OCI-LY7 (cell line): ENCODE measurements at regions not wholly inside any gene's neighbourhood (a gene's known extent, or its start where the extent isn't known, plus 50 kb on each side); places are given as distances from the start of the nearest gene placed in this dataset.

Experiments
- BruUV-seq: library from RNA; stranded (reverse); fragments of 400-500 nt; replicated peaks from 2 replicates; lab custom pipeline; 2021; lab: Mats Ljungman, UMichigan
- CTCF ChIA-PET: fragments of 300-600 bp; sonication (Branson Sonifier 250); formaldehyde crosslinking; loops from one replicate; lab custom pipeline; 2022; ENCODE audit warnings: antibody characterized with exemption; ENCODE audit not compliant: unreplicated experiment; lab: Charles Lee
- POLR2A ChIA-PET: fragments of 300-600 bp; sonication (Branson Sonifier 250); formaldehyde crosslinking; loops from one replicate; lab custom pipeline; 2022; ENCODE audit warnings: antibody characterized with exemption; lab: Charles Lee
- DNase-seq: peaks from one replicate; pipeline ENCODE4 v3.0.0-alpha.2; 2015; ENCODE audit warnings: low spot score
- H2AFZ ChIP-seq: fragments of 200-600 bp; sonication (generic), shearing (Covaris generic); 2 replicates; pipeline ENCODE4 v1.6.1; 2014; ENCODE audit warnings: mild to moderate bottlenecking, antibody characterized with exemption, low read length, moderate library complexity
- H3K27ac ChIP-seq: fragments of 200-600 bp; sonication (generic); 2 replicates; pipeline ENCODE4 v1.5.1; 2014; ENCODE audit warnings: mixed run types, low read depth, mild to moderate bottlenecking, moderate library complexity, low read length, inconsistent platforms; ENCODE audit not compliant: poor library complexity, severe bottlenecking
- H3K36me3 ChIP-seq: fragments of 200-600 bp; sonication (generic); 2 replicates; pipeline ENCODE4 v1.6.1; 2014; ENCODE audit warnings: mild to moderate bottlenecking, antibody characterized with exemption, low read length, moderate library complexity, mixed read lengths; ENCODE audit not compliant: insufficient read depth
- H3K4me1 ChIP-seq: fragments of 200-600 bp; sonication (generic); 2 replicates; pipeline ENCODE4 v1.5.1; 2014; ENCODE audit warnings: mild to moderate bottlenecking, low read length; ENCODE audit not compliant: insufficient read depth, poor library complexity, severe bottlenecking
- H3K4me2 ChIP-seq: fragments of 200-600 bp; sonication (generic); 2 replicates; pipeline ENCODE4 v1.6.1; 2014; ENCODE audit warnings: mild to moderate bottlenecking, low read length
- H3K4me3 ChIP-seq: fragments of 200-600 bp; sonication (generic); 2 replicates; pipeline ENCODE4 v1.5.1; 2014; ENCODE audit warnings: mild to moderate bottlenecking, low read depth, low read length; ENCODE audit not compliant: poor library complexity, severe bottlenecking
- H3K79me2 ChIP-seq: fragments of 200-600 bp; sonication (generic); 2 replicates; pipeline ENCODE4 v1.6.1; 2016; ENCODE audit warnings: low read depth, mild to moderate bottlenecking, low read length, moderate library complexity, mixed read lengths; ENCODE audit not compliant: insufficient read depth
- H3K9me2 ChIP-seq: fragments of 200-600 bp; sonication (generic); 2 replicates; pipeline ENCODE4 v1.6.1; 2016; ENCODE audit warnings: mild to moderate bottlenecking, low read length, mixed read lengths; ENCODE audit not compliant: insufficient read depth
- H3K9me3 ChIP-seq: fragments of 200-600 bp; sonication (generic); 2 replicates; pipeline ENCODE4 v1.6.1; 2014; ENCODE audit warnings: mild to moderate bottlenecking, mixed run types, low read length, mixed read lengths
- H4K20me1 ChIP-seq: fragments of 200-600 bp; sonication (generic); 2 replicates; pipeline ENCODE4 v1.6.1; 2014; ENCODE audit warnings: mild to moderate bottlenecking, antibody characterized with exemption, low read length, moderate library complexity, mixed read lengths; ENCODE audit not compliant: insufficient read depth
- EZH2phosphoT487 ChIP-seq: fragments of 200-600 bp; sonication (generic); IDR thresholded peaks from 2 replicates; pipeline ENCODE4 v1.6.1; 2018; ENCODE audit warnings: low read depth, borderline replicate concordance, mild to moderate bottlenecking, mixed run types, antibody characterized with exemption, low read length, moderate library complexity, mixed read lengths
- intact Hi-C: fragments of 100-400 bp; cut with micrococcal nuclease; formaldehyde crosslinking; loops from one replicate; pipeline ENCODE4 v1.10.0; 2022; ENCODE audit not compliant: unreplicated experiment
- TF ChIP-seq, protein P1 (sequence below): fragments of 200-600 bp; sonication (generic); conservative IDR thresholded peaks from 2 replicates; pipeline ENCODE4 v1.5.1; 2014; ENCODE audit warnings: mild to moderate bottlenecking, antibody characterized with exemption, low read length, moderate library complexity, mixed read lengths

DNA sequence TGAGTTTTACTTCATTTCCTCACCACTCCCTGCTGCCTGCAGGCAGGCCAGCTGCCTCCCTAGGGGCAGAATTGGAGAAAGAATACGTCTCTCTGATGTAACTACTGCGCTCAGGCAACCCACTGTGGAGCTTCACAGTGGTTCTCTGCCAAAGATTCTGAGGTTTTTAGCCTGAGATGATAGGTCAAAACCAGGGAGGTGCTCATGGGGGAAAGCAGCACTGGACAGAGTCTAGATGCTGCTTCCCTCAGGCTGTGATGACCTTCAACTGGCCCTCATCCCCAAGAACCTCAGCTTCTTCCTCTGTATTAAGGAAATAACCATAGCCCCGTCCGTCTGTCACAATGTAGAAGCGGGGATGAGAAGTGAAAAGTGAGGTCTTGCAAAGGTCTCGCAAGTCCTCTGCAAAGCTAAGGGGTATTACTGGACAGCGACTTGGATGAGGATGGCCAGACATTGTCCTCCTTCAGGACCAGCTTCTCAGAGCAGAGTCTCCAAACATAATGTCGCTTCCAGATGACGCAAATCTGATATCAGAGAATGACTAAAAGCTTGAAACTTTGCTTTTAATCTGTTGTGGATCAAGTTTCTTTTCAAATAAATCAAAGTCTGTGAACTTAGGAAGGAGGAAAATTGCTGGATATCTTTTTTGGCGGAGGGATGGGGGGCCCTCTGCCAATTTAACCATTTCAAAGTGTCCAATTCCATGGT lies 65.9 kb upstream of the ATP5PO start:
- H3K79me2 ChIP-seq = no peaks in the 10 kb centered on the region
- CTCF ChIA-PET = no interaction called here
- DNase-seq = no peak
- no peak overlapping the region for H2AFZ ChIP-seq
- no peaks in the 10 kb centered on the region for H3K36me3 ChIP-seq
- POLR2A ChIA-PET = no interaction called here
- H3K27ac ChIP-seq = no peak overlapping the region
- no peaks in the 10 kb centered on the region for H3K9me2 ChIP-seq
- H3K4me2 ChIP-seq = no peak overlapping the region
- intact Hi-C loops = no loop called here
- H4K20me1 ChIP-seq = no peaks in the 10 kb centered on the region
- no peak for TF ChIP-seq EZH2phosphoT487
- TF ChIP-seq, protein P1, sequence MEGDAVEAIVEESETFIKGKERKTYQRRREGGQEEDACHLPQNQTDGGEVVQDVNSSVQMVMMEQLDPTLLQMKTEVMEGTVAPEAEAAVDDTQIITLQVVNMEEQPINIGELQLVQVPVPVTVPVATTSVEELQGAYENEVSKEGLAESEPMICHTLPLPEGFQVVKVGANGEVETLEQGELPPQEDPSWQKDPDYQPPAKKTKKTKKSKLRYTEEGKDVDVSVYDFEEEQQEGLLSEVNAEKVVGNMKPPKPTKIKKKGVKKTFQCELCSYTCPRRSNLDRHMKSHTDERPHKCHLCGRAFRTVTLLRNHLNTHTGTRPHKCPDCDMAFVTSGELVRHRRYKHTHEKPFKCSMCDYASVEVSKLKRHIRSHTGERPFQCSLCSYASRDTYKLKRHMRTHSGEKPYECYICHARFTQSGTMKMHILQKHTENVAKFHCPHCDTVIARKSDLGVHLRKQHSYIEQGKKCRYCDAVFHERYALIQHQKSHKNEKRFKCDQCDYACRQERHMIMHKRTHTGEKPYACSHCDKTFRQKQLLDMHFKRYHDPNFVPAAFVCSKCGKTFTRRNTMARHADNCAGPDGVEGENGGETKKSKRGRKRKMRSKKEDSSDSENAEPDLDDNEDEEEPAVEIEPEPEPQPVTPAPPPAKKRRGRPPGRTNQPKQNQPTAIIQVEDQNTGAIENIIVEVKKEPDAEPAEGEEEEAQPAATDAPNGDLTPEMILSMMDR = no peak
- no TSS peak for BruUV-seq
- H3K4me1 ChIP-seq = peaks cover 15% of the 10 kb centered on the region
- no peak overlapping the region for H3K4me3 ChIP-seq
- no peaks in the 10 kb centered on the region for H3K9me3 ChIP-seq

DNA sequence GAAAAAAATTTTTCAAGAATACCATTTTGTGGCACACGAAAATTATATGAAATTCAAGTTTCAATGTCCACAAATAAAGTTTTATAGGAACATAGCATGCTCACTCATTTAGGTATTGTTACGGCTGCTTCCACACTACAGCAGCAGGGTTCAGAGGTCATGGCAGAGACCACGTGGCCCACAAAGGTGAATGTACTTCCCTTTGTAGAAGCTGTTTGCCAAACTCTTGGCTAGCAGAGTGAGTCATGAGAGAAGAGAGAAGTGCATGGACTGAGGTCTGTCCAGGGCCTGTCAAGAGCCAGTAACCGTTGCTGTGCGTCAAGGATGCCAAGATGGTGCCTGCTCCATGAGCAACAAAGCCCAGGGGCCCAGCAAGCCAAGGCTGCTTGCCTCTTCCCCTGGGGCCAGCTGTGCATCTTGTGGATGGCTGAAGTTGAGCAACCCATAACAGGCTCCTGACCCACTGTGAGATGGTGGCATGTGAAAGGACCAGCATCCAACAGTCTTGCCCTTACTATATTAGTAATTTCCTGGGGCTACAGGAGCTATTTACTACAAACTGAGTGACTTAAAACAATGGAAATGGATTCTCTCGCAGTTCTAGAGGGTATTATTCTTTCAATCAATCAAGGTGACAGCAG lies 64.8 kb upstream of the ATP5PO start:
- BruUV-seq = no TSS peak
- ChIA-PET CTCF (no interaction called here), POLR2A (interaction anchor here (0.9 to 1.0 kb wide), 2 partner anchors 16 to 38 kb away, joined by 3 read pairs; no protein-coding TSS in a partner anchor)
- Histone ChIP-seq H3K4me1 (peaks cover 26% of the 10 kb centered on the region), H2AFZ (no peak overlapping the region), H3K9me2 (no peaks in the 10 kb centered on the region), H3K27ac (no peak overlapping the region), H3K4me3 (no peak overlapping the region), H3K9me3 (no peaks in the 10 kb centered on the region), H3K4me2 (no peak overlapping the region), H3K36me3 (no peaks in the 10 kb centered on the region), H4K20me1 (no peaks in the 10 kb centered on the region), H3K79me2 (no peaks in the 10 kb centered on the region)
- no peak for DNase-seq
- intact Hi-C loops = no loop called here
- TF ChIP-seq, protein P1 = no peak
- TF ChIP-seq EZH2phosphoT487 = no peak

DNA sequence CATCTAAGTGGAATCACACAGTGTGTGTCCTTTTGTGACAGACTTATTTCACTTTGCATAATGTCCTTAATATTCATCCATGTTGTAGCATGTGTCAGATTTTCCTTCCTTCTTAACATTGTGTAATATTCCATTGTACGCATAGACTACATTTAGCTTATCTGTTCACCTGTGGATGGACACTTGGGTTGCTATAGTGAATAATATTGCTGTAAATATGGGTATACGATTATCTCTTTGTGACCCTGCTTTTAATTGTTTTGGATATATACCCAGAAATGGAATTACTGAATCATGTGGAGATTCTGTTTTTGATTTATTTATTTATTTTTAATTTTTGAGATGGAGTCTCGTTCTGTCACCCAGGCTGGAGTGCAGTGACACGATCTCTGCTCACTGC lies 63.0 kb upstream of the ATP5PO start:
- H4K20me1 ChIP-seq = no peaks in the 10 kb centered on the region
- BruUV-seq = no TSS peak
- H3K36me3 ChIP-seq = no peaks in the 10 kb centered on the region
- H3K4me1 ChIP-seq = peaks cover 32% of the 10 kb centered on the region
- no peaks in the 10 kb centered on the region for H3K79me2 ChIP-seq
- intact Hi-C loops = no loop called here
- CTCF ChIA-PET = no interaction called here
- POLR2A ChIA-PET = interaction anchor here (1.0 to 2.3 kb wide), 3 partner anchors 10 to 12 kb away, joined by 3 to 9 read pairs (median 3); no protein-coding TSS in a partner anchor
- H2AFZ ChIP-seq = no peak overlapping the region
- no peaks in the 10 kb centered on the region for H3K9me2 ChIP-seq
- H3K4me3 ChIP-seq = no peak overlapping the region
- H3K9me3 ChIP-seq = no peaks in the 10 kb centered on the region
- H3K27ac ChIP-seq = no peak overlapping the region
- DNase-seq = no peak
- H3K4me2 ChIP-seq = no peak overlapping the region
- TF ChIP-seq EZH2phosphoT487 = no peak
- TF ChIP-seq, protein P1 = no peak
